ENCODE measurements at regions not wholly inside any gene's neighbourhood (a gene's known extent, or its start where the extent isn't known, plus 50 kb on each side); places are given as distances from the start of the nearest gene placed in this dataset.

- no peak for ATAC-seq
- no peak overlapping the region for H3K4me2 ChIP-seq
- H3K4me3 ChIP-seq, result no peak overlapping the region
- Mint-ChIP-seq H3K36me3 (ENCODE audit: low read depth) (no peaks in the 10 kb centered on the region), H3K9me3 (no peaks in the 10 kb centered on the region), H3K27me3 (ENCODE audit: insufficient read depth, low read depth, poor library complexity) (peaks cover 4% of the 10 kb centered on the region), H3K27ac (no peak overlapping the region), H3K4me1 (peaks cover 7% of the 10 kb centered on the region; the same call in 2 of the 3 replicates), H3K4me3 (no peak overlapping the region)
- DNase-seq (ENCODE audit: low spot score), result no peak
- TF ChIP-seq ZNF114 (CRISPR knock-in tag; IDR thresholded peaks at IDR 0.05) (no peak), CREB1 (CRISPR knock-in tag; IDR thresholded peaks at IDR 0.05; ENCODE audit: low read depth) (no peak), CTCF (conservative IDR thresholded peaks at IDR 0.05; ENCODE audit: low read depth in 2 of 2) (no peak), POLR2AphosphoS5 (IDR thresholded peaks at IDR 0.05; ENCODE audit: low read depth) (no peak), STAT1 (IDR thresholded peaks at IDR 0.05; ENCODE audit: unreplicated experiment) (no peak), EZH2phosphoT487 (IDR thresholded peaks at IDR 0.05; ENCODE audit: unreplicated experiment) (no peak), REST (IDR thresholded peaks at IDR 0.05; ENCODE audit: unreplicated experiment) (no peak), ETS1 (IDR thresholded peaks at IDR 0.05) (no peak), NANOG (IDR thresholded peaks at IDR 0.05; ENCODE audit: borderline replicate concordance) (no peak), ZNF462 (CRISPR knock-in tag; IDR thresholded peaks at IDR 0.05) (no peak), EZH2 (IDR thresholded peaks at IDR 0.05; ENCODE audit: low read depth, unreplicated experiment) (no peak)
- no peaks in the 10 kb centered on the region for H3F3A ChIP-seq (replicated peaks; ENCODE audit: low read depth)
- H4K20me1 ChIP-seq (replicated peaks; ENCODE audit: insufficient read depth), result no peaks in the 10 kb centered on the region
- no peak overlapping the region for H3K27ac ChIP-seq (ENCODE audit: low read depth)
- peaks cover 11% of the 10 kb centered on the region; the same call in 1 of the 2 replicates for H3K9me2 ChIP-seq (ENCODE audit: insufficient read depth)
- H3K27me3 ChIP-seq (ENCODE audit: insufficient read depth), result no peaks in the 10 kb centered on the region
- H3K36me3 ChIP-seq (ENCODE audit: insufficient read depth), result no peaks in the 10 kb centered on the region
- no peak overlapping the region for H2AFZ ChIP-seq
- no peaks in the 10 kb centered on the region for H3K4me1 ChIP-seq (ENCODE audit: insufficient read depth)
- no peaks in the 10 kb centered on the region for H3K79me2 ChIP-seq (replicated peaks; ENCODE audit: insufficient read depth)
These were observed 398.1 kb downstream of the TNS1 start for GRCh38 chr2:217604527-217605194.
